ENCODE measurements at regions not wholly inside any gene's neighbourhood (a gene's known extent, or its start where the extent isn't known, plus 50 kb on each side); places are given as distances from the start of the nearest gene placed in this dataset.
"Not testable (repeated sequence)": the region's sequence is repeated elsewhere in the genome, so short reads cannot be mapped to it uniquely, and the experiment has no call there.

DNA sequence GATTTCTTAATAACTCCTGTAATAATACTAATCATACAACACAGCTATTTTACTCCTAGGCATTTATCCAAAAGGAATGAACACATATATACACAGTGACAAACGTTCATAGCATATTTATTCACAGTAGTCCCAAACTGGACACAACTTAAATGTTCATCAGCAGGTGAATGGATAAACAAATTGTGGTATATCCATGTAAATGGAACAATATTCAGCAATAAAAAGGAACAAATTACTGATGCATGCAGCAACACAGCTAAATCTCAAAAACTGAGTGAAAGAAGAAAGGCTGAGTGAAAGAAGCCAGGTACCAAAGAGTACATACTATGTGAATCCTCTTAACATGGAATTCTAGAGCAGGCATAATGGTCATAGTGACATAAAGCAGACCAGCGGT, 242.7 kb upstream of the USP24 start:
- no peak for DNase-seq

DNA sequence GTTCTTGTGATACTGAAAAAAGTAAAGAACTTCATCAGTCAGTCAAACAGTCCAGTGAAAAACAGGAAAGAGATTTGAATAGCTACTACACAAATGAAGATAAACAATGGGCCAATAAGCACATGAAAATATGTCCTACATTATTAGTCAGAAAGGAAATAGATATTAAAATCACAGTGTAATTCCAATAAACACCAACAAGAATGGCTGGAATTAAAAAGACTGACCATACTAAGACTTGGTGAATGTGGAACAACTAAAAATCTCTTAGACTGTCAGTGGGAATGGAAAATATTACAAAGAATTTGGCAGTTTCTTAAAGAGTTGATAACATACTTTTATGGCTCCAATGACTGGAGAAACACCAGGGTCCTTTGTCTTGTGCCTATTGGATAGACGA, 241.8 kb upstream of the USP24 start:
- DNase-seq, result no peak

DNA sequence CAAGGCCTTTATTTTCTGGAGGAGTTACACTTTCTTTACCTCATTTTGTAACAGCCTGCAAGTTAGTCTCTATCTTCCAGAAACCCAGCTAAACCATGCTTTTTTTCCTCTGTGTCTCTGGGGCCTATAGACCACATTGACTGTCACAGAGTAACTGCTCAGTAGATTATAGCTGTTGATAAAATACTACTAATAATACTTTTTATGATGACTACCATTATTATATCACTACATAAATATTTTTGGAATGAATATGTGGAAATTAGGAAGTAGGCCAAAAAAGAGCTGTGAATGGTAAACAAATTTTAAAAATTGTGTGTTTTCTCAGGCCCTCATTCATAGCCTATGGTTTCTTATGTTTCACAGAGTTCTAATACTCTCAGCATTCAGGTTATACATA, 233.1 kb upstream of the USP24 start:
- no peak for DNase-seq

DNA sequence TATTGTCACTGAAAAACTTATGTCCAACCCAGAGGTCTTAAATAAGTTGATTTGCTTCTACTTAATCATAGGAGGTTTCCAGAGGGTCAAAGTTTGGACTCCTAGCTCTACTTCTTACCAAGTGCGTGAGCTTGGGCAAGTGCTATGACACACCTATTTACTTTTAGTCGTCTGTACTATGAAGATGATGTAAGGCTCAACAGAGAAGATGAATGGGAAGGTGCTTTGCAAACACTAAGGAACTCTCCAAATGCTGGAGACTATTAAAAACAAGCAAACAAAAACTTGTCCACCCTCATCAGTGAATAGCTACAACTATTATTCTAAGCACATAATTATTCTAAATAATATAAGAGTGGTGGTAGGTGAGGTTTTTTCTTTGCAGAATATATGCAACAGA, 232.3 kb upstream of the USP24 start:
- no peak for DNase-seq

DNA sequence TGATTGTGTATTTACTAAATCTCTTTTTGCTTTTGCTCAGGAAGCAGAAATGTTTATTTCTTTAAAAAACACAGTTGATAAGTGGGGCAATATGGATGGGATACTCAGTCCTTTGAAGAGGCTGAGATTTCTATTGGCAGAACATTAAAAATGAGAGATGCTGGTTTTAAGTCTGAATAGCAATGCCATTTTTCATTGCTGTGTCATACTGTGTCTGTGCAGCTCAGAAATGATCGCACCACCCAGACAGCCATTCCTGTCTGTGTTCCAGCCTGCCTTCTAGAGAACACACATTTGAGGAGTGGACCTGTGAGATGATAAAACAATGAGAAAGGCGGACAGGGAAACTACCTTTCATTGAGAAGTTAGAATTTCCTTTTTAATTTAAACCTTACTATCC, 231.2 kb upstream of the USP24 start:
- DNase-seq, result no peak

DNA sequence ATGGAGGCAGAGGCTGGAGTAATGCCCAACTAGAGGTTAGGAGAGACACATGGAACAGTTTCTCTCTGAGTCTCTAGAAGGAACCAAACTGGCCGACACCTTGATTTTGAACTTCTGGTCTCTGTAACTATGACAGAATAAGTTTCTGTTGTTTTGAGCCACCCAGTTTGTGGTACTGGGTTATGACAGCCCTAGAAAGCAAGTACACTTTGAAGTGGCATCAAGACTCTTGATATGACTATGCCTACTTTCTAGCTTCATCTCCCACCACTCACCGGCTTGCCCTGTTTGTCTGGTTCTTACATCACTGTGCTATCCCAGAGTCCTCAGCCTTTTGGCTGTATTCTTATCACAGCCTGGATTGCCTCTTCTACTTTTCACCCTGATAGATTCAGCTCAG, 230.3 kb upstream of the USP24 start:
- no peak for DNase-seq

DNA sequence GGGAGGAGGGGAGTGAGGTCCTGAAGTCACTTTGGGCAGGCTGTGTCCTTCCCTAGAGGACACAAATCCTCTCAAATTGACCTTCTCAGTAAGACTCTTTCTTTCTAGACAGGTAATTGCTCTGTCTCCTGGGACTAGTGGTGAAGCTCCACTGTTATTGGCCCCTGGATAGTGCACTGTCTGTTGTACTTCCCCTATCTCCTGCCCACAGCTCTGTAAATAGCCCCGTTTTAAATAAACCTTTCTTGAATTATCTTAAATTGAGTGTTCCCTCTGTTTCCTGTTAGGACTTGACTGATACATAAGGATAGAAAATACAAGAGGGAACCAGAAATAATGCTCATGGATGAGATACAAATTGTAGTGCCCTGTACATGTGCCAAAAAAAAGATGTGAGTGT, 229.5 kb upstream of the USP24 start:
- DNase-seq, result no peak

DNA sequence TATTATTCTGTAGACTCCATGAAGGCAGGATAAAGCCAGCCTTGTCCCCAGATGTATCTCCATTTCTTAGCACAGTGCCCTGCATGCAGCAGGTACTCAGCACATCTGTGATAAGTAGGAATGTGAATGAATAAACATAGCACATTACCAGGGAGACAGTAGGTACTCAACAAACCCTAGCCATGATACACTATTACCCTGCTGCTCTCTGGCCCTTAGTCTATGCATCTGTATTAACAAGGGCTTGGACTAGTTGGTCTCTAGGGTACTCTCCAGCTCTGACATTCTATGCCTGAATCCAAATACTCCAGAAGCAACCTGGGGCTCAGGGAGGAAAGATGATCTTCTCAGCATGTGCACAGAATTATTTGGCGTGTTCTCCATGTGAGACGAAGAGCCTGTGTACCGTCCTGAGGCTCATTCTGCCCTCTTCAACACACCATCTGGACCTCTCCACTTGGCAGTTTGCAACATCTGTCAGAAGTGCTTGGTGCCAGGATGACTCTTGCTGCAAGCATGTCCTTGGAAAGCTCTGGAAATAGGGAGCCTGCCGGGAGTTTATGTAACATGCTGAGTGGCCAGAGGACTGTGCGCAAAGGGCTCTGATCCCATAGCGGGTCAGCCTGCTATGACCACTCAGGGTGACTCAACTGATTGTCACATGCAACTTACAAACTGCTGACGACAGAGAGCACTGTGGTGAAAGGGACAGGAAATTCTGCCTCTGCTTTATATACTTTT, 228.2 kb upstream of the USP24 start:
- DNase-seq, result no peak

DNA sequence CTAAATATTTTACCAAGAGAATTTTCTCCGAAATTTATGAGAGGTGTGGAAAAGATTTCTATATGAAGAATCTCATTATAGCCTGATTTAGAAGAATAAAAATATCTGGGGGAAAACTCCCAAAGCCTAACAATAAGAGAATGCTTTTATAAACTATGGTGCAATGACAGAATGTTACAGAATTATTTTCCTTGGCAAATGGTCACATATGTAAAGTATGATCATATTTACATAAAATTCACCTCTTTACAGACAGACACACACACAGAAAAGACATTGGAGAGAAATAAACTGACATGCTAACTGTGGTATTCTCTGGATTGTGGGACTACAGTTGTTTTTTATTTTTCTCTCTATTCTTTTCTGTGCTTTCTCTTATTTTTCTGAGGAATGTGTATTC, 226.3 kb upstream of the USP24 start:
- DNase-seq, result no peak

DNA sequence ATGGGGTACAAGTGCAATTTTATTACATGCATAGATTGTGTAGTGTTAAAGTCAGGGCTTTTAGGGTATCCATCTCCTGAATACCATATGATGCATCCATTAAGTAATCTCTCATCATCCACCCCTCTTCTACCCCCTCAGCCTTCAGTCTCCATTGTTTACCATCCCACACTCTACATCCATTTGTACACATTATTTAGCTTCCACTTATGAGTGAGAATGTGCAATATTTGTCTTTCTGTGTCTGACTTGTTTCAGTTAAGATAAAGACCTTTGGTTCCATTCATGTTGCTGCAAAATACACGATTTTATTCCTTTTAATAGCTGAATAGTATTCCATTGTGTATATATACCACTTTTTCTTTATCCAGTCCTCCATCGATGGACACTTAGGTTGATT, 222.5 kb upstream of the USP24 start:
- DNase-seq, result no peak

DNA sequence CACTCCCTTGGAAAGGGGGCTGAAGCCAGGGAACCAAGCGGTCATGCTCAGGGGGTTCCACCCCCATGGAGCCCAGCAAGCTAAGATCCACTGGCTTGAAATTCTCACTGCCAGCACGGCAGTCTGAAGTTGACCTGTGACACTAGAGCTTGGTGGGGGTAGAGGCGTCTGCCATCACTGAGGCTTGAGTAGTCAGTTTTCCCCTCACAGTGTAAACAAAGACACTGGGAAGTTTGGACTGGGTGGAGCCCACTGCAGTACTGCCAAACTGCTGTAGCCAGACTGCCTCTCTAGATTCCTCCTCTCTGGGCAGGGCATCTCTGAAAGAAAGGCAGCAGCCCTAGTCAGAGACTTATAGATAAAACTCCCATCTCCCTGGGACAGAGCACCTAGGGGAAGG, 215.6 kb upstream of the USP24 start:
- not testable (repeated sequence) for DNase-seq

DNA sequence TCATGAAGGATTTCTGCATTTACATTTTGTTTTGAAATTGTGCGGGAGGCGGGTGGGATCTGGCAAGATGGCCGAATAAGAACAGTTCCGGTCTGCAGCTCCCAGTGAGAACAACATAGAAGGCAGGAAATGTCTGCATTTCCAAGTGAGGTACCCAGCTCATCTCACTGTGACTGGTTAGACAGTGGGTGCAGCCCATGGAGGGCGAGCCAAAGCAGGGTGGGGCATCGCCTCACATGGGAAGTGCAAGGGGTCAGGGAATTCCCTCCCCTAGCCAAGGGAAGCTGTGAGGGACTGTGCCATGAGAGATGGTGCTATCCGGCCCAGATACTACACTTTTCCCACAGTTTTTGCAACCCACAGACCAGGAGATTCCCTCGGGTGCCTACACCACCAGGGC, 215.0 kb upstream of the USP24 start:
- DNase-seq, result not testable (repeated sequence)

DNA sequence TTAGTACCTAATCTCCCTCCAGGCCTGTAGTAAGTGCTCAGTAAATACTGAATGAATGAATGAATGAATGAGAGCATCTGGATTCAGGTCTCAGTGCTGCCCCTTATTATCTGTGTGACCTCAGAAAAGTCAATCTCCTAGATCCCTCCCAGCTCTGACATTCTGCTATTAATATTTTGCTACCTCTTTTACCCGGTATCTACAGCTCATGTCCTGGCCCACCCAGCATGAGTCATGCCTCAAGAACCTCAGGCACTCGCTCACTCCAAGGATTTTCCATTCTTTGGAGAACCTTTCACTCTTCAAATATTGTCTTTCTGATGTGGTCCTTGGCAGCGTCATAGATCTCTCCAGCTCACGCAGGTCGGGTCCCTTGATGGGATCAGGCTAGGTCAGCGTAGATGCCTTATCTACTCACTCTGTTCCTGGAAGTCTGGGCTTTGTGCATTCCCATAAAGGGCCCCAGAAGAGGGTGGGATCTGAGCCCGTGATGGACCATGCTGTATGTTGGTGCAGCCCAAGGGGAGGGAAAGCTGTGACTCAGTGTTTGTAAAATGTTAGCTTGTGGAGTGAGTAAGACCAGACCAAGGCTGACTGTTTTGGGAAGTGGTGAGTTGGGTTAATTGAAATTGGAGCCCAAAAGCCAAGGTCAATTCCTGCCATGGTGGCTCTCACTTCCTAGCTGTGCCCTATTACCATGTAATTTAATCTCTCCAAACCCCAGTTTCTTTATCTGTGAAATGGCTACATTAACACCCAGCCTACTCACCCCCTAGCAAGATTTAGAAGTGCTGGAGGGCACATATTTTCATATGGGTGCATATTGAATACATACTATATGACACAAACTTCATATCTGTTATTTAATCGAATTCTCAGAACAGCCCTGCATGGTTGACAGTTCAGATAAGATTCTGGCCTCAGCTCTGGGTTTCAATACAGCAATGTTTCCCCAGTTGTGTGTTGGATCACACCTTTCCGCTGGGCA, 214.1 kb upstream of the USP24 start:
- DNase-seq, result no peak

DNA sequence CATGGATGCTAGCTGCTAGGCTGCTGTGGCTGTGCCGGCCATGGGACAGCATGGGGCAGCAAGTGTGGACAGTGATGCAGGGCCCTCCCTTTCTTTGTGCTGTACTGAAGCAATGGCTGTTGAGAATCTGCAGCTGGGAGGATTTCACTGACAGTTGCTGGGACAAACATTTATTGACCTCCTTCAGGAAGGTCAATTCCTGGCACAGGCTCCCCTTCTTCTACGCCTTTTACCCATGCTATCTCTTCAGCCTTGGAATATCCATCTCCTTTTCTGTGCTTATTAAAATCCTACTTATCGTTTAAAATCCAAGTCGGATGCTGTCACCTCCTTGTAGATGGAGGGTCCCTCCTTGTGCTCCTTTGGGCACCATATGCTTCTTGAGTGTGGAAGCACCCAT, 213.1 kb upstream of the USP24 start:
- no peak for DNase-seq

DNA sequence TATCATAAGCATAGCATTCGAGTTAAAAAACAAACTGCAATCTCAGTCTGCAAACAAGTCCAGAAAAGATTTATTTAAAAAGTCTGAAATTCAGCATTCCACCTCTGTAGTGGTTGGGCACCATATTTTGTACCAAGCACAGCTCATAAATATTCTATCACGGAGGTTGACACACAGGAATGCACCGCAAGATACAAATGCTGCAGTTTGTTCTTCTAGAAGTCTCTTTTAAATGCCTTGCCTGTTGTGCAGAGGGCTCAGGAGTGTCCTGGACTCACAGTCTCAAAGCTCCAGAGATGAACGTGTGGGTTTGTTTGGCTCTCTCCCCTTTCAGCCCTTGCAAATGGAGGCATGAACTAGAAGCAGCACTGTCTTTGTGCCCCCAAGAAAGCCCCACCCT, 212.4 kb upstream of the USP24 start:
- DNase-seq, result no peak

DNA sequence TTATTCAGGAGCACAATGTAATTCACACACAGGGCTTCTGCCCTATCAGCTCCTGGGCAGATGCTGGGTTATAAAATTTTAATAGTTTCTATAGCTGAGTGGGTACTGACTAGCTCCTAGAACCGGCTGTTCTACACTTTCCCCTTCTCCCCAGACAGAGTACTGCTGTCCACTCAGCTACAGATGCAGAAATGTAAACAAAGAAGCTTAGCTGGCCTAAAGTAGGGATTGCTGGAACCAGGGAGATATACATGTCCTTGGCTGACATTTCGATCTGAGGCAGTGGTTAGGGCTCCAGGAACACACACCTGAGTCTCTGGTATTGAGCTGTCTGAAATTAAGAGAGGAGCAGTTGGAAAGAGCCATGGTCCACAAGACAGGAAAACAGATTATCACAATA, 211.5 kb upstream of the USP24 start:
- DNase-seq, result no peak

DNA sequence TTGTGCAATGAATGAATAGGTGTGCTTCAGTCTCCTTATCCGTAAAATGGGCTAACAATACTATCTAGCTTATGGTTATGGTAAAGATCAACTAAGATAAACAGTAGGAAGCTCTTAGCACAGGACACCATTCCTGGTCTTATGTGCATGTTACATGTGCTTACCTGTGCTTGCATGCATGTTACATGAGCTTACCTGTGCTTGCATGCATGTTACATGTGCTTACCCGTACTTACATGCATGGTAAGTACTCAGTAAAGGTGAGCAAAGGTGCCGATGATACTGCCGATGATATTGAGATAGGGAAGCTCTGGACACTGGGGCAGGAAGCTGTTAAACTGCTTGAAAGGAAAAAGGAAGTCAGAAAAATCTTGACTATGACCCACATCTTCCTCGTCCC, 211.0 kb upstream of the USP24 start:
- DNase-seq, result no peak

DNA sequence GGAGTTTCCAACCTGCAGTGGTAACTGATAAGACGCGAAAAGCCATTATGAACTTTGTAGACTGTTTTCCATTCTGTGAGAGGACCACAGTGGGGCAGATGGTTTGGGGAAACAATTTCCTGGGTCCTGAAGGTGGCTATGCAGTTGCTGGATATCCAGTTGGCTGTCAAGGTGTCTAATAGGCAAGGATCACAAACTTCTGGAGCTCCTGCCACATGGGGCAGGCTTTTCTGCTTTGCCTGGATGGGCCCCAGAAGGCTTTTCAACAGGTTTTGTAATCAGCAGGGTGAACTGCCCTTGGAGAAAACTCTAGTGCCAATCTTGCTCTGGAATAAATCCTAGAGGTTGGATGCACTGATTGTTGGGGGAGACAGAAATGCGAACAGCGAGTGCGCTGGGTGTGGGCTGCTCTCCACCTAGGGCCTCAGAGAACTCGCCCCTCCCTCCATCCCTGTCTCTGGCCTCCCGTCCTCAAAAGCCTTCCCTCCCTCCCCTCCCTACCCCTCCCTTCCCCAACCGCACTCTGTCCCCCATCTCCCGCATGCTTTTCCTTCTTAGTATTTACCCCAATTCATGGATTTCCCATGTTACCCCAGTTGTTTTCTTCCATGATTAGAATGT, 210.3 kb upstream of the USP24 start:
- no peak for DNase-seq

DNA sequence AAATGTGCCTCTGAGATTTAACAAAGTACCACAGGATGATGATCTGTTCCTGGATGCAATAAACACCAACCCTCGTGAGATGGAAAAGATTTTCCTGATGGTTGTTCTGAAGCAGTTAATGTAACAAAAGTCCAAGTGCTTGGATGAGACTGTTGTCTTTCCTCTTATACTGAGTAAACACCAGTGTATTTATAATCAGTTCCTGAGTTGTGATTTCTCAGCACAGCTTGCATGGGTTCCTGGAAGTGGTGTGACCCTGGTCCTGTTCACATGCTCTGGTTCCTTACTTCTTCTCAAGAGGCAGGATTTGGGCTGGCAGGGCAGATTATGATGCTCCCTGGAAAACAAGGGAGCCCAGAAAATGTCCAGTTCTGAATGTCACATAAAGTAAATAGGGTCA, 208.2 kb upstream of the USP24 start:
- no peak for DNase-seq

DNA sequence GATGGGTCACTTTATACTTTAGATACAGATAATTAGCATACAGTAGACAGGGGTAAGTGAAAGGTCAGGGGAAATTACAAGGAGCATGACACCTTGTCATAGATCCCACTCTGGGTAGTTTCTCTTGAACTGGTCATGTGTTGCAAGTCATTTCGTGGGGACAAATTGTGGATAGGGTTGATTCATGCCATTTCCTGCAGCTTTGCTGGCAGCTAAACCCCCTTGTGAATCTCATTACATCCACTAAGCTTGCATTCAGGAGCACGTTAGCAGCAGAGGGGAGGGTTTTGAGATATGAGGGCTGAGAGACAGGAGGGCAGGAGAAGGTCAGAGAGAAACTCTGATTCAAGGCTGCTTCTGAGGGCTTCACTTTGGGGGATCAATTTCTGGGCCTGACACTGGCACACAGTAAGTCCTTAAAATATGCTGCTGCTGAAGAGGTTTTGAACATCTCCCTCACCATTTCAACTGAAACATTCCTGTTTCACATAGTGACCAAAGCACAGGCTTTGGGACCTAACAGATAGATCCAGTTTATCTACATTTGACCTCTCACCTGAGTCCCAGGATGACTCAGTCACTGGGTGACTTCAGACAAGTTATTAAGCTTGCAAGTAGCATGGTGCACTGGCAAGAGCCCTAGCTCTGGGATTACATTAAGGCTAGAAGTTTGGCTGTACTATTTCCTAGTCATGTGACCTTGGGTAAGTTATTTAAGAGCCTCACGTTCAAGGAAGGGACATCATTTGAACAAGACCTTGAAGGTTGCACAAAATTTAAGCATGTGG, 206.0 kb upstream of the USP24 start:
- DNase-seq, result no peak

DNA sequence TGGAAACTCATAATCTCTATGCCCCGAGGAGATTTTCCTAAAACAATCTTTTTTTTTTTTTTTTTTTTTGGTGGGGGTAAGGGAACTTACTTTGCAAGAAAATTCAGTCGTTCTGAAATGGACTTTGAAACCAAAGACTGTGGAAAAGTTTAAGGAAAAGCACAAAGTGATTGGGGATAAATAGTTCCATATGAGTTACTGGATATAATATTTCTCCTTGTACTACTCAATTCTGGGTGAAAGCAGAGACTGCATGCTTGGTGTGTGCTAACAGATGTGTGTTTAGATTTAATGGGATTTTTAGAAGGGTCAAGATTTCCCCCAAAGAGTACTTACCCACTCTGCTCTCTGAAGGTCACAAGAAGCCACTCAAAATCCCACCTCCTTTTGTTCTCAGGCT, 204.9 kb upstream of the USP24 start:
- no peak for DNase-seq

DNA sequence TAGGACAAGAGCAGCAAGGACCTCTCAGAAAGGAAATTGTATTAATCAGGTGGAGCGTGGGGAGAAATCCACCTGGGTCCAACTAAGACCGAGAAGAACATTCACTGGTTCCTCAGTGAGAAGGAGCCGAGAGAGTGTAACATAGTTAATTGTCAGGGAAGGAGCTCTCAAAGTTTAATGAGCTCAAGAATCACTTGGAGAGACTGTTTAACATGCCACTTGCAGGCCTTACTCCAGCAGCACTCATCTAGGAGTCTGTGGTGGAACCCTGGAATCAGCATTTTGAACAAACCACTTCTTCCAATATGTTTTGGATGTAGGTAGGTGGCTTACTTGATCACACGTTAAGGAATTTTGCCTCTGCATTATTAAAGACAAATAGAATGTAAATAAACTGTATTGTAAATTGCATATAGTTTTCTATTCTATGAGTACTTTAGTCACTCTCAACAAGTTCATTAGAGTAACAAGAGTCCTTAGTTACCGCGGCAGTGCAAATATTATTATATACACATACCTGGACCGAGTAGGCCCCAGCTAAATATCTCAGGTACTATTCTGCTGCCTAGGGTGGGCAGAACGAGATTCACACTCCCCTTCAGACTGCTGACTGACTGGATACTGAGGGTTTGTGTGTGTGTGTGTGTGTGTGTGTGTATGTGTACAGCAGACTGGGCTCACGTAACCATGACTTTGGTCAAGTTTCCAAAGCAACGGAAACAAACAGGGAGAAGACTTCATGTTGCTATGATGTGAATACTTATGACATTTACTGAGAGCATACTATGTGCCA, 203.2 kb upstream of the USP24 start:
- no peak for DNase-seq

All from activated naive CD4-positive, alpha-beta T cell treated with anti-CD3 and anti-CD28 coated beads, Interleukin-2, amount 50 U/mL, for 16 hours (primary cell).